PC-9 (cell line): ENCODE measurements at regions not wholly inside any gene's neighbourhood (a gene's known extent, or its start where the extent isn't known, plus 50 kb on each side); places are given as distances from the start of the nearest gene placed in this dataset.

ENCODE experiments used
- BruUV-seq: library from RNA; stranded (reverse); fragments of 400-500 nt; replicated peaks from 2 replicates; lab custom pipeline; 2021; lab: Mats Ljungman, UMichigan
- CTCF ChIA-PET: fragments of 300-600 bp; sonication (Branson Sonifier 250); formaldehyde crosslinking; loops from one replicate; lab custom pipeline; 2022; ENCODE audit warnings: antibody characterized with exemption; lab: Charles Lee
- POLR2A ChIA-PET: fragments of 300-600 bp; sonication (Branson Sonifier 250); formaldehyde crosslinking; loops from one replicate; lab custom pipeline; 2022; ENCODE audit warnings: antibody characterized with exemption; ENCODE audit not compliant: unreplicated experiment; lab: Charles Lee
- DNase-seq, 2 experiments: peaks; one replicate each; pipeline versions ENCODE4 v3.0.0 to v3.0.0-alpha.2; 2015 to 2022; ENCODE audit warnings: mixed read lengths in 1 of 2
- H2AFZ ChIP-seq: fragments of 200-600 bp; sonication (generic); 2 replicates; pipeline ENCODE4 v1.8.1; 2017; ENCODE audit warnings: antibody characterized with exemption
- H3F3A ChIP-seq: fragments of 200-600 bp; sonication (generic); 2 replicates; pipeline ENCODE4 v1.8.1; 2017; ENCODE audit warnings: antibody characterized with exemption, mild to moderate bottlenecking, low read depth; ENCODE audit not compliant: insufficient read depth
- H3K27ac ChIP-seq: fragments of 200-600 bp; sonication (generic); 2 replicates; pipeline ENCODE4 v1.6.1; 2016; ENCODE audit warnings: mixed run types
- H3K27me3 ChIP-seq: fragments of 200-600 bp; sonication (generic); 2 replicates; pipeline ENCODE4 v1.6.1; 2016; ENCODE audit warnings: low read depth, mixed run types; ENCODE audit not compliant: insufficient read depth
- H3K36me3 ChIP-seq: fragments of 200-600 bp; sonication (generic); 2 replicates; pipeline ENCODE4 v1.6.1; 2016; ENCODE audit warnings: low read depth, mixed run types
- H3K4me1 ChIP-seq: fragments of 200-600 bp; sonication (generic); replicated peaks from 2 replicates; pipeline ENCODE4 v1.6.1; 2016; ENCODE audit warnings: mixed run types; ENCODE audit not compliant: insufficient read depth
- H3K4me2 ChIP-seq: fragments of 200-600 bp; sonication (generic); 2 replicates; pipeline ENCODE4 v1.6.1; 2017; ENCODE audit warnings: mixed run types
- H3K4me3 ChIP-seq: fragments of 200-600 bp; sonication (generic); 2 replicates; pipeline ENCODE4 v1.6.1; 2016; ENCODE audit warnings: mixed run types
- H3K79me2 ChIP-seq: fragments of 200-600 bp; sonication (generic); 2 replicates; pipeline ENCODE4 v1.6.1; 2017; ENCODE audit warnings: low read depth, mixed run types
- H3K9me2 ChIP-seq: fragments of 200-600 bp; sonication (generic); 2 replicates; pipeline ENCODE4 v1.8.1; 2017; ENCODE audit warnings: mild to moderate bottlenecking; ENCODE audit not compliant: insufficient read depth
- H3K9me3 ChIP-seq: fragments of 200-600 bp; sonication (generic); 2 replicates; pipeline ENCODE4 v1.8.1; 2016; ENCODE audit warnings: low read depth; ENCODE audit not compliant: insufficient read depth
- H4K20me1 ChIP-seq: fragments of 200-600 bp; sonication (generic); 2 replicates; pipeline ENCODE4 v1.8.1; 2017; ENCODE audit not compliant: insufficient read depth
- EZH2 ChIP-seq: fragments of 200-600 bp; sonication (generic); IDR thresholded peaks from 2 replicates; pipeline ENCODE4 v1.8.0; 2017; ENCODE audit warnings: antibody characterized with exemption, low read depth
- intact Hi-C: fragments of 100-400 bp; cut with micrococcal nuclease; formaldehyde crosslinking; loops from one replicate; pipeline ENCODE4 v1.10.0; 2022; ENCODE audit not compliant: unreplicated experiment
- TF ChIP-seq, protein P1 (sequence below): fragments of 200-600 bp; sonication (generic); conservative IDR thresholded peaks from 2 replicates; pipeline ENCODE4 v1.6.1; 2017; ENCODE audit warnings: mixed run types, antibody characterized with exemption, mild to moderate bottlenecking, moderate library complexity

GRCh38 chr12:20211541-20211940, 156.8 kb upstream of the PDE3A start:
- no peak overlapping the region for H3K27ac ChIP-seq
- no TSS peak for BruUV-seq
- no peaks in the 10 kb centered on the region for H3K79me2 ChIP-seq
- no peaks in the 10 kb centered on the region for H3K36me3 ChIP-seq
- no peaks in the 10 kb centered on the region for H3K4me1 ChIP-seq
- no peaks in the 10 kb centered on the region for H3K9me3 ChIP-seq
- ChIA-PET POLR2A (no interaction called here), CTCF (no interaction called here)
- H3K4me3 ChIP-seq = no peak overlapping the region
- no peaks in the 10 kb centered on the region for H3K27me3 ChIP-seq
- intact Hi-C loops = loop anchor here (5.0 kb wide), 1 partner anchor 454 kb away; no protein-coding TSS in a partner anchor
- H3F3A ChIP-seq = no peaks in the 10 kb centered on the region
- no peaks in the 10 kb centered on the region for H4K20me1 ChIP-seq
- no peaks in the 10 kb centered on the region for H3K9me2 ChIP-seq
- no peak for TF ChIP-seq EZH2
- TF ChIP-seq, protein P1, sequence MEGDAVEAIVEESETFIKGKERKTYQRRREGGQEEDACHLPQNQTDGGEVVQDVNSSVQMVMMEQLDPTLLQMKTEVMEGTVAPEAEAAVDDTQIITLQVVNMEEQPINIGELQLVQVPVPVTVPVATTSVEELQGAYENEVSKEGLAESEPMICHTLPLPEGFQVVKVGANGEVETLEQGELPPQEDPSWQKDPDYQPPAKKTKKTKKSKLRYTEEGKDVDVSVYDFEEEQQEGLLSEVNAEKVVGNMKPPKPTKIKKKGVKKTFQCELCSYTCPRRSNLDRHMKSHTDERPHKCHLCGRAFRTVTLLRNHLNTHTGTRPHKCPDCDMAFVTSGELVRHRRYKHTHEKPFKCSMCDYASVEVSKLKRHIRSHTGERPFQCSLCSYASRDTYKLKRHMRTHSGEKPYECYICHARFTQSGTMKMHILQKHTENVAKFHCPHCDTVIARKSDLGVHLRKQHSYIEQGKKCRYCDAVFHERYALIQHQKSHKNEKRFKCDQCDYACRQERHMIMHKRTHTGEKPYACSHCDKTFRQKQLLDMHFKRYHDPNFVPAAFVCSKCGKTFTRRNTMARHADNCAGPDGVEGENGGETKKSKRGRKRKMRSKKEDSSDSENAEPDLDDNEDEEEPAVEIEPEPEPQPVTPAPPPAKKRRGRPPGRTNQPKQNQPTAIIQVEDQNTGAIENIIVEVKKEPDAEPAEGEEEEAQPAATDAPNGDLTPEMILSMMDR = no peak
- H3K4me2 ChIP-seq = no peak overlapping the region
- H2AFZ ChIP-seq = no peak overlapping the region
- no peak for DNase-seq

DNA sequence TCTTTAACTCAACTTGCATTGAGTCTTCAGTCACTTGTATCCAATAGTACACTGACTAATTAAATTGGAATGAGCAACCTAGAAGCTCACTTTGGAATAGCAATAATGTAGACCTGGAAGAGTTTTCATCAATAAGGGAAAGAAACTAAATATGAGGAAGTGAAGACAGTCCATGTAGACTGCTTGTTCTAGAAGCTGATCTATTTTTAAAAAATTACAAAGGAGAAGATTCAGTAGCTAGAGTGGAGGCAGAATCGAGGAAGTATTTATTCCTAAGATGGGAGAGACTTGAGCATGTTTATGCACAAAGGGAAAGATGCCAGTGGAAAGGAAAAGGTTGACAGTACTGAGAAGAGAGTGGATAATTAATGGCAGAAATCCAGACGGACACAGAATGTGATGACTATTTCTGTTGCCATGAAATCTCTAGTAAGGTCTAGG, 156.3 kb upstream of the PDE3A start:
- intact Hi-C loops = loop anchor here (5.0 kb wide), 1 partner anchor 455 kb away; no protein-coding TSS in a partner anchor
- no peak for DNase-seq
- ChIA-PET CTCF (no interaction called here), POLR2A (no interaction called here)
- Histone ChIP-seq H3K79me2 (no peaks in the 10 kb centered on the region), H3K36me3 (no peaks in the 10 kb centered on the region), H3K9me3 (no peaks in the 10 kb centered on the region), H3K27me3 (no peaks in the 10 kb centered on the region), H3K4me3 (no peak overlapping the region), H3F3A (no peaks in the 10 kb centered on the region), H3K27ac (no peak overlapping the region), H4K20me1 (no peaks in the 10 kb centered on the region), H2AFZ (no peak overlapping the region), H3K4me2 (no peak overlapping the region), H3K4me1 (no peaks in the 10 kb centered on the region), H3K9me2 (no peaks in the 10 kb centered on the region)
- TF ChIP-seq, protein P1 = no peak
- TF ChIP-seq EZH2 = no peak
- BruUV-seq = no TSS peak

DNA sequence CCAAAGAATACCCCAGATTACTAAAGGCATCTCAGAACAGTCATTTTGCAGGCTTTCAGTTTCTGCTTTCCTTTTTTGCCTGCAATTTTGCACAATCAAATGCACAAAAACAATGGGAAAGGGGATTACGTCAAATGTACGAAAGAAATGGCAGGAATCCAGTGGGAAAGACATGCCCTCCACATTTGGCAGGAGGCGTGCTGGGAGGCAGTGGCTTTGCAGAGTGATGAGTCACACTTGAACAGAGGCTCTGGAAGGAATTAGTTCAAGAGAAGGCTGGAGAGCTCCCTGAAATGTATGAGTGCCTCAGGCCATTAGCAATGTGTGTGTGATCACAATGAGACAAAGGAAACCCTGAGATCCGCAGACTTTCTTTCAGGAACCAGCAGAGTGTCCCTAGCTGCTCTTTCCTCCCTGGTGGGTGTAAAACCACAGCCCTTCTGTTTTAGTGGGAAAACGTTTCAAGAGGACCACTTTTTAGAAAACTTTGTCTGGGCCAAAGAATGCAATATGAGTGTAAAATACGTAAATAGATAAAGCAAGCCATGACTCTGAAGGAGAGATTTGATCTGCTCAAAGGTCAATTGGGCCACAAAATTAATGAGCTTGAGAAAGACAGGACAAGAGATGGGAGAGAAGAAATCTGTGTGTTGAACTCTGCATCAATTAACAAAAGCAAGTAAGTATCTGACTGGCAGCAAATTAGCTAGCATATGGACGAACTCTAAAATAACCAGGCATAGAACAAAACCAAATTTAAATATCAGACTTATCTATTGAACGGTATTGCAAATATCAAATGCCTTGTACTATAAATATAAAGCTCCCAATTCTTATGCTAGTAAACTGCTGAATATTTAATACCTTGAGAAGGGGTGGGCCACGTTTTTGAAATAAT, 155.4 kb upstream of the PDE3A start:
- ChIA-PET CTCF (interaction anchor here (0.8 kb wide), 1 partner anchor 72 kb away, joined by 5 read pairs; no protein-coding TSS in a partner anchor), POLR2A (no interaction called here)
- Histone ChIP-seq H3K9me2 (no peaks in the 10 kb centered on the region), H3K4me2 (0 out of 2 replicates have a peak overlapping the region, but pooled peaks have one; percentile 7), H3K4me3 (no peak overlapping the region), H3K9me3 (no peaks in the 10 kb centered on the region), H3K36me3 (no peaks in the 10 kb centered on the region), H3K27me3 (no peaks in the 10 kb centered on the region), H2AFZ (no peak overlapping the region), H3K79me2 (no peaks in the 10 kb centered on the region), H3K4me1 (no peaks in the 10 kb centered on the region), H4K20me1 (no peaks in the 10 kb centered on the region), H3F3A (no peaks in the 10 kb centered on the region), H3K27ac (no peak overlapping the region)
- peak; percentile 59 to 86 for DNase-seq
- BruUV-seq = no TSS peak
- TF ChIP-seq EZH2 = no peak
- TF ChIP-seq, protein P1 = no peak
- intact Hi-C loops = loop anchor here (5.0 kb wide), 1 partner anchor 456 kb away; no protein-coding TSS in a partner anchor
